Suprapubic skin (tissue), 4 donors: ENCODE measurements at regions not wholly inside any gene's neighbourhood (a gene's known extent, or its start where the extent isn't known, plus 50 kb on each side); places are given as distances from the start of the nearest gene placed in this dataset.

Source experiments
- DNase-seq, 2 donors: peaks; one replicate each; pipeline ENCODE4 v3.0.0-alpha.2; 2019; ENCODE audit warnings: low spot score in 2 of 2
- H3K27ac ChIP-seq: fragments of 200-600 bp; sonication (generic); one replicate; pipeline ENCODE4 v1.5.1; 2019
- H3K27me3 ChIP-seq: fragments of 200-600 bp; sonication (generic); one replicate; pipeline ENCODE4 v1.5.1; 2019
- H3K36me3 ChIP-seq: fragments of 200-600 bp; sonication (generic); one replicate; pipeline ENCODE4 v1.5.1; 2019
- H3K4me1 ChIP-seq: fragments of 200-600 bp; sonication (generic); one replicate; pipeline ENCODE4 v1.5.1; 2019
- H3K4me3 ChIP-seq: fragments of 200-600 bp; sonication (generic); one replicate; pipeline ENCODE4 v1.5.1; 2019; ENCODE audit warnings: mild to moderate bottlenecking
- H3K9me3 ChIP-seq: fragments of 200-600 bp; sonication (generic); one replicate; pipeline ENCODE4 v1.5.1; 2019
- EP300 ChIP-seq: sonication (generic); formaldehyde crosslinking; IDR thresholded peaks from one replicate; pipeline ENCODE4 v1.6.1; 2017; ENCODE audit warnings: antibody characterized with exemption
- POLR2A ChIP-seq, 2 donors: fragments of 450-650 bp; IDR thresholded peaks; one replicate each; pipeline ENCODE4 v1.6.1; 2017; ENCODE audit warnings: antibody characterized with exemption in 2 of 2, mild to moderate bottlenecking in 2 of 2, moderate library complexity in 2 of 2
- POLR2AphosphoS5 ChIP-seq, 3 donors: sonication (generic); formaldehyde crosslinking; IDR thresholded peaks; one replicate each; pipeline ENCODE4 v1.6.1; 2017; ENCODE audit warnings: antibody characterized with exemption in 3 of 3
- WGBS: methylation state at CpG from one replicate; pipeline ENCODE4 v1.1.5; 2018; 5-methylcytosine and 5-hydroxymethylcytosine counted together
- TF ChIP-seq, protein P1 (sequence below), 2 donors: fragments of 200-600 bp in 1 of 2; fragments of 450-650 bp in 1 of 2; sonication (generic) in 1 of 2; IDR thresholded peaks; one replicate each; pipeline ENCODE4 v1.5.1; 2016 to 2019; ENCODE audit warnings: antibody characterized with exemption in 2 of 2, mild to moderate bottlenecking in 1 of 2, moderate library complexity in 1 of 2

- peak in 1 of 2 donors; percentile 0 for DNase-seq
- Histone ChIP-seq H3K4me3 (no peak overlapping the region), H3K27ac (no peak overlapping the region), H3K9me3 (no peaks in the 10 kb centered on the region), H3K4me1 (no peaks in the 10 kb centered on the region), H3K27me3 (no peaks in the 10 kb centered on the region), H3K36me3 (no peaks in the 10 kb centered on the region)
- 67% methylated on average over 3 of the region's 3 CpGs for WGBS
- TF ChIP-seq POLR2AphosphoS5 (IDR thresholded peaks at IDR 0.05) (no peak), POLR2A (IDR thresholded peaks at IDR 0.05) (no peak), EP300 (no peak)
- TF ChIP-seq, protein P1, sequence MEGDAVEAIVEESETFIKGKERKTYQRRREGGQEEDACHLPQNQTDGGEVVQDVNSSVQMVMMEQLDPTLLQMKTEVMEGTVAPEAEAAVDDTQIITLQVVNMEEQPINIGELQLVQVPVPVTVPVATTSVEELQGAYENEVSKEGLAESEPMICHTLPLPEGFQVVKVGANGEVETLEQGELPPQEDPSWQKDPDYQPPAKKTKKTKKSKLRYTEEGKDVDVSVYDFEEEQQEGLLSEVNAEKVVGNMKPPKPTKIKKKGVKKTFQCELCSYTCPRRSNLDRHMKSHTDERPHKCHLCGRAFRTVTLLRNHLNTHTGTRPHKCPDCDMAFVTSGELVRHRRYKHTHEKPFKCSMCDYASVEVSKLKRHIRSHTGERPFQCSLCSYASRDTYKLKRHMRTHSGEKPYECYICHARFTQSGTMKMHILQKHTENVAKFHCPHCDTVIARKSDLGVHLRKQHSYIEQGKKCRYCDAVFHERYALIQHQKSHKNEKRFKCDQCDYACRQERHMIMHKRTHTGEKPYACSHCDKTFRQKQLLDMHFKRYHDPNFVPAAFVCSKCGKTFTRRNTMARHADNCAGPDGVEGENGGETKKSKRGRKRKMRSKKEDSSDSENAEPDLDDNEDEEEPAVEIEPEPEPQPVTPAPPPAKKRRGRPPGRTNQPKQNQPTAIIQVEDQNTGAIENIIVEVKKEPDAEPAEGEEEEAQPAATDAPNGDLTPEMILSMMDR (IDR thresholded peaks at IDR 0.05), result no peak
Measured at GRCh38 chr20:60300374-60300773, 342.2 kb downstream of the CDH26 start.

DNA sequence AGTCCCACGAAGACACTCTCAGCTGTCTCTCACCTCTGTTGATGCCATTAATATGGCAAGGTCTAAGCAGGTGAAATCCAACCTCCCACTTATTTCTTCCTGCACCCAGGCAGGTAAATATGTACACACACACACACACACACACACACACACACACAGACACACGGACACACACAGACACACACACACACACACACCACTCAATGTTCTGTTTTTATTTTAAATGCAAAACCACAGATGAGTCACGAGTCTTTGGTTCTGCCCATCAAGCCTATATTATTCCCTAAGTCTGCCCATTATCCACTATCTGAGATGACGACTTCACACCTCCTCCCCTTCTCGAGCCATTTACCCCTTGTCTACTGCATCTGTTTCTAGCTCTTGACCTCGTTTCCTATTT lies 344.7 kb downstream of the CDH26 start:
- TF ChIP-seq, protein P1 (IDR thresholded peaks at IDR 0.05), result no peak
- no peak for TF ChIP-seq POLR2AphosphoS5 (IDR thresholded peaks at IDR 0.05)
- no peak for TF ChIP-seq POLR2A (IDR thresholded peaks at IDR 0.05)
- no peak for TF ChIP-seq EP300
- WGBS, result 75% methylated on average over 6 of the region's 6 CpGs

DNA sequence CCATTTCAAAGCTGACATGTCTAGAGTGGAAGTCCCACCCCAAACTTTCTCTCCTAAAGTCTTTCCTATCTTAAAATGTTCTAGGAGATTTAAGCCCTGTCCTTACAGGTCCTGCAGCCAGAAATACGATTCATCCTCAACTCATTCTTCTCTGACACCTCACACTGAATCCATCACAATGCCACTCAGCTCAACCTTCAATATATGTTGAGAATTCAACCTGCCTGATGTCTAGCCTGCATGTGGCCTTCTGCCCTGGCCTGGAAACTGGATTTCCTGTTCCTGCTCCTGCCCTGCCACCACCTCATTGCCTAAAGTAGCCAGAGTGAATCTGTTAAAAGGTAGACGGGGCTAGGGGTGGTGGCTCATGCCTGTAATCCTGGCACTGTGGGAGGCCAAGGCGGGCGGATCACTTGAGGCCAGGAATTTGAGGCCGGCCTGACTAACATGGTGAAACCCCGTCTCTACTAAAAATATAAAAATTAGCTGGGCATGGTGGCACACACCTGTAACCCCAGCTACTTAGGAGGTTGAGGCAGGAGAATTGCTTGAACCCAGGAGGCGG lies 345.9 kb downstream of the CDH26 start:
- TF ChIP-seq, protein P1 (IDR thresholded peaks at IDR 0.05), result no peak
- no peak for TF ChIP-seq EP300
- TF ChIP-seq POLR2A (IDR thresholded peaks at IDR 0.05), result no peak
- TF ChIP-seq POLR2AphosphoS5 (IDR thresholded peaks at IDR 0.05), result no peak
- no peaks in the 10 kb centered on the region for H3K36me3 ChIP-seq
- no peaks in the 10 kb centered on the region for H3K27me3 ChIP-seq
- no peaks in the 10 kb centered on the region for H3K4me1 ChIP-seq
- no peak overlapping the region for H3K27ac ChIP-seq
- WGBS, result 85% methylated on average over 7 of the region's 7 CpGs
- no peak overlapping the region for H3K4me3 ChIP-seq
- H3K9me3 ChIP-seq, result no peaks in the 10 kb centered on the region
- DNase-seq, result no peak

More for the DNA sequence above, 344.7 kb downstream of the CDH26 start:
- Histone ChIP-seq H3K9me3 (no peaks in the 10 kb centered on the region), H3K4me1 (no peaks in the 10 kb centered on the region), H3K36me3 (no peaks in the 10 kb centered on the region), H3K27me3 (no peaks in the 10 kb centered on the region), H3K27ac (no peak overlapping the region), H3K4me3 (no peak overlapping the region)
- no peak for DNase-seq

- H3K27me3 ChIP-seq, result no peaks in the 10 kb centered on the region
- 85% methylated on average over 4 of the region's 4 CpGs for WGBS
- H3K9me3 ChIP-seq, result no peaks in the 10 kb centered on the region
Measured at GRCh38 chr20:60304931-60305330, 346.7 kb downstream of the CDH26 start.

GRCh38 chr20:60306105-60306504 lies 347.9 kb downstream of the CDH26 start:
- Histone ChIP-seq H3K36me3 (no peaks in the 10 kb centered on the region), H3K4me3 (no peak overlapping the region), H3K27ac (no peak overlapping the region), H3K27me3 (no peaks in the 10 kb centered on the region), H3K9me3 (no peaks in the 10 kb centered on the region), H3K4me1 (no peaks in the 10 kb centered on the region)
- 72% methylated on average over 3 of the region's 3 CpGs for whole genome bisulfite sequencing
- TF ChIP-seq POLR2A (IDR thresholded peaks at IDR 0.05) (no peak), EP300 (no peak), POLR2AphosphoS5 (IDR thresholded peaks at IDR 0.05) (no peak)
- TF ChIP-seq, protein P1 (IDR thresholded peaks at IDR 0.05), result no peak
- DNase-seq, result no peak

More at GRCh38 chr20:60304931-60305330, 346.7 kb downstream of the CDH26 start:
- H3K27ac ChIP-seq, result no peak overlapping the region
- H3K4me3 ChIP-seq, result no peak overlapping the region
- TF ChIP-seq EP300, result no peak
- TF ChIP-seq, protein P1 (IDR thresholded peaks at IDR 0.05), result no peak
- no peak for TF ChIP-seq POLR2AphosphoS5 (IDR thresholded peaks at IDR 0.05)
- TF ChIP-seq POLR2A (IDR thresholded peaks at IDR 0.05), result no peak
- no peaks in the 10 kb centered on the region for H3K4me1 ChIP-seq
- DNase-seq, result no peak
- H3K36me3 ChIP-seq, result no peaks in the 10 kb centered on the region
